ENCODE measurements at regions not wholly inside any gene's neighbourhood (a gene's known extent, or its start where the extent isn't known, plus 50 kb on each side); places are given as distances from the start of the nearest gene placed in this dataset.

- DNase-seq = no peak
These were observed 482.6 kb downstream of the TSN start for GRCh38 chr2:122238006-122238559.

- DNase-seq = no peak
These were observed 484.0 kb downstream of the TSN start for GRCh38 chr2:122239440-122239839.

- DNase-seq = no peak
These were observed 489.3 kb downstream of the TSN start for GRCh38 chr2:122244598-122245229.

- no peak for DNase-seq
These were observed 494.2 kb downstream of the TSN start for GRCh38 chr2:122249673-122250072.

- no peak for DNase-seq
These were observed 495.7 kb downstream of the TSN start for GRCh38 chr2:122251158-122251557.

GRCh38 chr2:122251566-122251965 is 496.1 kb downstream of the TSN start:
- DNase-seq = no peak

GRCh38 chr2:122255924-122256323 is 500.5 kb downstream of the TSN start:
- no peak for DNase-seq

- no peak for DNase-seq
These were observed 506.5 kb downstream of the TSN start for GRCh38 chr2:122261911-122262310.

GRCh38 chr2:122263746-122264145 is 508.3 kb downstream of the TSN start:
- no peak for DNase-seq

- DNase-seq = no peak
These were observed 511.2 kb downstream of the TSN start for GRCh38 chr2:122266636-122267035.

GRCh38 chr2:122267947-122268346 is 512.5 kb downstream of the TSN start:
- no peak for DNase-seq

- DNase-seq = no peak
These were observed 518.5 kb downstream of the TSN start for GRCh38 chr2:122273785-122274419.

- no peak for DNase-seq
These were observed 522.5 kb downstream of the TSN start for GRCh38 chr2:122277956-122278355.

GRCh38 chr2:122300758-122301157 is 545.3 kb downstream of the TSN start:
- peak in 1 of 5 experiments; percentile 2 for DNase-seq

GRCh38 chr2:122307763-122308162 is 552.3 kb downstream of the TSN start:
- no peak for DNase-seq

GRCh38 chr2:122315306-122315705 is 559.9 kb downstream of the TSN start:
- DNase-seq = no peak

- no peak for DNase-seq
These were observed 564.2 kb downstream of the TSN start for GRCh38 chr2:122319539-122320132.

- DNase-seq = no peak
These were observed 567.4 kb downstream of the TSN start for GRCh38 chr2:122322815-122323214.

- DNase-seq = no peak
These were observed 568.5 kb downstream of the TSN start for GRCh38 chr2:122323927-122324326.

GRCh38 chr2:122326471-122326870 is 571.0 kb downstream of the TSN start:
- no peak for DNase-seq

GRCh38 chr2:122328816-122329215 is 573.4 kb downstream of the TSN start:
- no peak for DNase-seq

GRCh38 chr2:122329278-122329677 is 573.8 kb downstream of the TSN start:
- DNase-seq = no peak

- DNase-seq = no peak
These were observed 578.5 kb downstream of the TSN start for GRCh38 chr2:122333932-122334331.

GRCh38 chr2:122338000-122338399 is 582.5 kb downstream of the TSN start:
- DNase-seq = no peak

Measured in T-helper 2 cell (primary cell).